GM21515 (cell line): ENCODE measurements at regions not wholly inside any gene's neighbourhood (a gene's known extent, or its start where the extent isn't known, plus 50 kb on each side); places are given as distances from the start of the nearest gene placed in this dataset.

Experiments used
- ATAC-seq: cut with Tn5 transposase; IDR thresholded peaks from one replicate; pipeline ENCODE4 v1.9.1; 2021; ENCODE audit not compliant: unreplicated experiment

DNA sequence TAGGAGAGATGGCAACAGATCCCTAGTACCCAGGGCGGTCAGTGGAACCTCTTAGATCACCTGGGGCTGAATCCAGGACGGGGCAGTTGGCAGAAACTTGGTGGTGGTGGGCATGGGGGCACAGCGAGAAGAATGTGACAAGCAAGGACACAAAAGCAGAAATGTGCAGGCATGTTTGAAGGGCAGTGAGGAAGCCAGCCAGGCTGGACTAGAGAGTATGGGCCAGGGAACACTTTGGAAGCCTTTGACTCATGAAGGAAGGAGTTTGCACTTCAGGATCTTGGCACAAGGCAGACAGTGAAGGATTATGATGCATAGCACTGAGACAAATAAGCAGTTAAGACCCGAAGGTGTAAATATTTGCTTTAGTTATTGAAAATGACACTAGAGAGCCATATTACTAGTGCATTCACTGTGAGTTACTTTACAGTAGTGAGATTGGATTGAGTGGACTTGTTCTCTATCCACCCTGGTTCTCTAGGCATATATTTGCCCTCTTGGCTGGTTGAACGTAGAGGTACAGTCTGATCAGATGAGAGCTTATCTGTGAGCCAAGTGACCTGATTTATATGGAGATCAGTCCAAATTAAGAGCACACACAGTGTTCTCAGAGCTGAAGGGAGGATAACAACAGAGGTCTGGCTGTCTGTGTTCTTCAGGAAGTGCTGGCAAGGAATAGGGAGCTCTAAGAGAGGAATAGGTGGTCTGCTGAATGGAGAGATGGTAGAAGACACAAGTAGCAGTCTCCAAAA, 210.4 kb downstream of the SNX19 start:
- ATAC-seq = no peak

DNA sequence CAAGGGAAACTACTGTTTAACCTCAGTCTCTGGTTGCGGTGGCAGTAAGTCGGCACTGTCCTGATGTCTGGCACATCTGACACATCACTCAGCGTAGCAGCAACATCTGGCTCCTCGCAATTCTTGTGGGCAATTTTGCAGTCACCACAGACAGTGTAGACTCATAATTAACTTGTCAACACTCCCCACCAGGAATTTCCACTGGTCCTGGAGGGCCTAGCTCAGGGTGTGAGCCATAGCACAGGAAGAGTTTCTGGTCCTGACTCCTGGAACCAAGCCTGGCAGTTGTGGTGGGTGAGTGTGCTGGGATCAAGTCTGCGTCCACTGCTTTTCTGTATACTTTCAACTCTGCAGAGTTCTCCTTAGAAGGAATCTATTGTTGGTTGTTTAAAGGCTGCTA, 209.7 kb downstream of the SNX19 start:
- no peak for ATAC-seq

GRCh38 chr11:130707217-130707616, 209.1 kb downstream of the SNX19 start:
- ATAC-seq = no peak

DNA sequence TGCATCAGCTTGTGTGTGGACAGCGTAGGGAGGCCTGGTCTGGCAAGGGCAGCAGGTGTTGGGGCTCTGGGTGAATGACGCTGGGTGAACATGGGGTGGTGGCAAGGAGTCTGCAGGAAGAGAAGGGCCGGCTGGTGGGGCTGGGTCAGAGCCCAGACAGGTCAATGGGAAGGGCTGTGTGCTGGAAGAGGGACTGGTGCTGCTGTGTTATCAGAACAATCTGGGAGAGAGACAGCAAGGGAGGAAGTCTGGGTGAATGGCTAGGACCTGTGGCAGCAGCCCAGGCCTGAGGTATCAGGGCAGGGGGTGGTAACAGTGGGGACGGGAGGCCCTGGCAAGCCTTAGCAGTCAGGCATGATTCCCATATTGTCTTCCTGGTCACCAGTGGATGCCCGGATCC, 206.7 kb downstream of the SNX19 start:
- ATAC-seq = no peak

DNA sequence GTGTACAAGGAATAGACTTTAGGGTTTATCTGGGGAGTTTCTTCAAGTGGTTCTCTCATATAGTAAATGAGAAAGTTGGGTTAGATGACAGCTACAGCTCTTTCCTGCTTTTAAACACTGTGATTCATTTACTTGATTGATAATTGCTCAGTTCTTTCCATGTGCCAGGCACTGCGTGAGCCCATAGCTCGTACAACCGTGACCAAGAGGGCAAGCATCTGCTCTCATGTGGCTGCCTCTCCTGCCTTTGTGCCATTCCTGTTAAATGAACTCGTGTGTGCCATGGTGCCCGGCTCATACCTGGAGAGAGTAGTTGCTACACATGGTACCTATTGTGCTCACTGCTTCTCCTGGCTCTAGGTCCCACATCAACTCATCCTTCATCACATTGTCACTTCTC, 206.3 kb downstream of the SNX19 start:
- no peak for ATAC-seq

DNA sequence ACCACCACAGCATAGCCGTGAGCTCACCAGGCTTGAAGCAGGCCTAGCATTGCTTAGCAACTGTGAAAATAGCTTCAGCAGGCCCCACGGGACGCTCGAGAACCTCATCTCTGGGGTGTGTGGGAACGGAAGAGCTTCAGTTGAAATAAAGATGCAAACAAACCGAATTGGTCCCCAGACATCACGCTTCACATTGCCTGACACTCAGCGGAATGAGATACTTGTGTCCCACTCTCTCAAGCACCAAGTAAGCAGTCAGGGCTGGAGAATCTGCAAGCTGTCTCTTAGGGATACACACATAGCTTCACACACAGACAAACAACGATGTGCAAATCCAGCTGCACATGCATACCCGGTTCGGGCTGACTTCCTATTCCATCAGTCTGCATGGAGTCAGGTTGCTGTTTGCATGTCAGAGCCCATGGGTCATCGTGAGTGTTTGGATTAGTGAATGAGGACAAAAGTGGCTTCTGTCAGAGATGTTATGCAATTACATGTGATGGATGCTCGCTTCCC, 205.7 kb downstream of the SNX19 start:
- no peak for ATAC-seq

DNA sequence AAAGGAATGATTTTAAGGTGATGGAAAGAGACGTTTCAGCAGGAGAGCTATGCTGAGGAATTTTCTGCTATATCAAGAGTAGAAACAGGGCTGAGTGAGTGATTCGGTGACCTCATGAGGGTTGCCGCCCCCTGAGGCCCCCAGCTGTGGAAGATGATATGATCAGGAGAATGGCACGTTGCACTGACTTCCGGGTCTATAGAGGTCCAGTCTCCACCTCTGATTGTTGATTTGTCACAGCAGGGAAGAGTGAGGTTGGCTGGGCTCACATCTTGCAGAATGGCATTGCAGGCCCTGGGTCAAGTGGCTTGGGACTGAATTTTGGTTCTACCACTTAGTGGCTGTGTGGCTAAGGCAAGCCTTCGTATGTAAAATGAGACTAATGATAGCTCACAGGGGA, 205.1 kb downstream of the SNX19 start:
- ATAC-seq = no peak

GRCh38 chr11:130712480-130712879, 203.8 kb downstream of the SNX19 start:
- no peak for ATAC-seq

DNA sequence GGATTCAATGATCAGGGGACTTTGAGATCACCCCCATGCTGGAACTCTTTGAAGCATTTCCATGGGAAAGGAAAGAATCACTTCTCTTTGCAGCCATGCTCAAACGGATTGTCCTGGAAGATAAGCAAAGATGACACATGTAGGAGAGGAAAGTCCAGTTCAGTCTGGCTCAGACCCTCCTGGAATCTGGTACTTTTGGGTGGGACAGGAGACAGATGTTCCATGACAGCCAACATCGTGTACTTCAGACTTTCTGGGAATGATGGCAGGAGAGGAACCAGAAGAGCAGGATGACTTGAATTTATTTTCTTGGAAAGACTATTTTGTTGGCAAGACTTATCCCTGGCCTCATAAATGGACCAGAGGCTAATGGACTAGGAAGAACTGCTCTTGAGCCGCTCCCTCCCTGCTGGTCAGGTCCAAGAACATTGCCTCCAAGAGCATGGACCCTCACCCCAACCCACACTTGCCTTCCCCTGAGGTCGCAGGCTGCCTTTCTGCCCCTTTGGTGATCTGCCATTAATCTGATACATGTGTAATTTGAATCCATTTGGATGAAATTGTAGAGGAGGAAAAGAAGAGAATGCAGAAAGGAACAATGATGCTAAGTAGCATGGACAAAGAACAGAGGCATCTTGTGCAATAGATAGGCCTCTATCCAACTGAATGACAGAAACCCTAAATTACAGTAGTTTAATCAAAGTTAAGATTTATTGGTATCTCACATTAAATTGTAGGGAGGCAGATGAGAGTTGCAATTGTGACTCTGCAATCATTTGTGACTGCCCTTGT, 201.0 kb downstream of the SNX19 start:
- ATAC-seq = no peak

GRCh38 chr11:130715877-130716220, 200.4 kb downstream of the SNX19 start:
- no peak for ATAC-seq

- ATAC-seq = no peak
These were observed 198.2 kb downstream of the SNX19 start for GRCh38 chr11:130718120-130718519.

- ATAC-seq = no peak
These were observed 196.9 kb downstream of the SNX19 start for GRCh38 chr11:130719220-130719915.

DNA sequence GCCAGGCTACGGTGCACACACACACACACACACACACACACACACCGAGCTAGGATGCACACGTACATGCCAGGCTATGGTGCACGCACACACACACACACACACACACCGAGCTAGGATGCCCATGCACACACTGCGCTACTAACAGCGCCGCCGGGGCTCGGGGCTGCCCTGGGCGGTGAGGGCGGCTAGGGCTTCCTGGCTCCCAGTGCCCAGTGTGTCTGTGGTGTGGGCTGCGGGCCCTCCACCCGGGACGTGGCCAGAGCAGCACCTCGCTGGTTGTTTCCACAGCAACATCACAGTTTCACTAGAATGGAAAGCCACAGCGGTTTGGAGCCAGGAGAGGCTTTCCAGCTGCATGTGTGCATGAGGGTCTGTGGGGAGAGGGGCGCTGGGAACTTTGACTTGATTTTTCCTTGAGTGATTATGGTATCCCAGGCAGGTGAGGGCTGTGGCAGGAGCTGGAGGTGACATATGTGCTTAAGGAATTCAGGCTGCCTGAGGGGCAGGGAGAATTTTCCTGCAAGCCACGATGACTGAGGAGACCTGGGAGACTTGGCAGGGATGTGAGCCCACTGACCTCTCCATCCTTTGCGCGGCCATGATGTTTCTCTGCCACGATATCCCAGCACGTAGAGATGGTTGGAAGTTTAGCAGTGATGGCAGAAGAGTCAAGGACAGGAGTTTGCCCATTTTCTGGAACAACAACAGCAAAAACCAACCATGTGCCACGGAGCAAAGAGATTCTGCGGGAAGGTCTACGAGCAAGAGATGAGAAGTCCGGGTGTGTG, 195.9 kb downstream of the SNX19 start:
- no peak for ATAC-seq

- no peak for ATAC-seq
These were observed 195.1 kb downstream of the SNX19 start for GRCh38 chr11:130721023-130721681.

GRCh38 chr11:130721736-130722135, 194.5 kb downstream of the SNX19 start:
- ATAC-seq = no peak

DNA sequence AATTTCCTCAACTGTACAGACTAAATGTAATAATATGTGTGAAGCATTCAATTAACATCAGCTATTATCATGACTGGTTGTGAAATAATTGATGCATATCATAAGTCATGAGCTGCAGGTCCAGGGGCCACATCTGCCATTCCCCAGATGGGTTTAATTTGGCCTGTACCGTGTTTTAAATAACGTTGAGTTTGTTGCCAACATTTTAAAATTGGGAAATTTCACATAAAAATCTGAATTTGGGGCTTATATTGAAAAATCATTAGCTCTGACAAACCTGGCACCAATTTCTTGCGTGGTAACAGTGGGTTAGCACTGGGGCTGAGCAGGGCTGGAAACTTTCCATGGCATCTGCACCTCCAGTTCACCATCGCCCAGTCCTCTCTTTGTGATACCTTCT, 193.9 kb downstream of the SNX19 start:
- ATAC-seq = no peak

GRCh38 chr11:130725421-130726233, 190.7 kb downstream of the SNX19 start:
- ATAC-seq = no peak

DNA sequence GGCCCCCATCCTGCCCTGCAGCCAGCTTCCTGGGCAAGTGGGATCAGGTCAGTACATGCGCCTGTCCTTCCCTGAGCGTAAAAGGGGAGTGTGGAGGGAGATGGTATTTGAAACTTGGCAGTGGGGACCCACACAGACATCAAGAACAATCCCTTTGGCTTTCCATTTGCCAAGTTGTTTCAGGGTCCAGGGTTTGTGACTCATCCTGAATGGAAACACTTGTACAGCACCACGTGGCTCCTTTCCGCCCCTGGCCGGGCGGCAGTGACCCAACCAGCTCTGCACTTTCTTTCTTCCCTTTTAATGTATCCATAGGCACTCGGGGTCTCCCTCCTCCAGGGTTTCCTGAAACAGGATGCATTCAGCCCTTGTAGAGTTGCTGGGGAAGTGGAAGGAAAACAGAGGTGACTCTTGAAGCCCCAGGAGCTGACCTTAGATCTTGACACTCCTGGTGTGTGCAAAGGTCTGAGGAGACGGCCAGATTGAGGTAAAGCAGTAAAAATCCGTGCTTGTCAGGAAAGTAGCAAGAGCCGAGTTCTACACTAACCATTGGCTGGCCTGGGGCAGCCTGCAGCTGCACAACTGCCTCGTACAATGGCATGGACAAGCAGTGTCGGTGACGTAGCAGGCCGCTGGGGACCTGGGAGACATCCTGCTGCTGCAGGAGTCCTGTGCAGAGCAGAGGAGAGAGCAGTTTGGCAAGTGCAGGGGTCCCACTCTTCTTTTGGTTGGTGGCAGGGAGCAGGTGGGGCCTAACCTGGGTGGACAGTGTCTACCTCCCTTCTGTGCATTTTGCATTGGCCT, 189.8 kb downstream of the SNX19 start:
- ATAC-seq = no peak
